Astrocyte of the cerebellum (primary cell): ENCODE measurements at regions not wholly inside any gene's neighbourhood (a gene's known extent, or its start where the extent isn't known, plus 50 kb on each side); places are given as distances from the start of the nearest gene placed in this dataset.

ENCODE experiments used
- DNase-seq: peaks from one replicate; pipeline ENCODE4 v3.0.0-alpha.2; 2011; ENCODE audit warnings: low read depth
- H3K4me3 ChIP-seq: 2 replicates; pipeline ENCODE4 v1.5.1; 2011; ENCODE audit warnings: mild to moderate bottlenecking, low read depth, low read length, moderate library complexity
- CTCF ChIP-seq: IDR thresholded peaks from 2 replicates; pipeline ENCODE4 v1.5.1; 2012; ENCODE audit warnings: low read length, low read depth, moderate library complexity, mild to moderate bottlenecking; ENCODE audit errors: missing control alignments
- in situ Hi-C: cut with HindIII; loops from 2 replicates; pipeline ENCODE4 v1.10.0; 2017; ENCODE audit warnings: low sequenced_read_pairs

GRCh38 chr10:28967031-28967430 is 289.7 kb downstream of the BAMBI start:
- no peak overlapping the region for H3K4me3 ChIP-seq
- in situ Hi-C loops: no loop called here
- no peak for TF ChIP-seq CTCF
- no peak for DNase-seq

DNA sequence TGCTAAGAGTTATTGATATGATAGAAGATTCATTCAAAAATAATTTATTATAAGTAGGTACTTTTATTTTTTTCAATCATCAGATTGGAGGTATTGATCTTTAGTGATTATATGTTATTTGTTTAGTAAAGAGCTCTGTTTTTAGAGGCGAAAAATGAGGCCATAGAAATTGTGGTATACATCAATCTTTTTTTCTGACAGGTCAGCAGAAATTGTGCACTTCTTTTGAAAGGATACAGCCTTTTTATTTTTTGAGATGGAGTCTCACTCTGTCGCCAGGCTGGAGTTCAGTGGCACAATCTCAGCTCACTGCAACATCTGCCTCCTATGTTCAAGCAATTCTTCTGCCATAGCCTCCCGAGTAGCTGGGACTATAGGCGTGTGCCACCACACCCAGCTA is 292.1 kb downstream of the BAMBI start:
- in situ Hi-C loops: no loop called here
- no peak for DNase-seq
- no peak overlapping the region for H3K4me3 ChIP-seq
- no peak for TF ChIP-seq CTCF

DNA sequence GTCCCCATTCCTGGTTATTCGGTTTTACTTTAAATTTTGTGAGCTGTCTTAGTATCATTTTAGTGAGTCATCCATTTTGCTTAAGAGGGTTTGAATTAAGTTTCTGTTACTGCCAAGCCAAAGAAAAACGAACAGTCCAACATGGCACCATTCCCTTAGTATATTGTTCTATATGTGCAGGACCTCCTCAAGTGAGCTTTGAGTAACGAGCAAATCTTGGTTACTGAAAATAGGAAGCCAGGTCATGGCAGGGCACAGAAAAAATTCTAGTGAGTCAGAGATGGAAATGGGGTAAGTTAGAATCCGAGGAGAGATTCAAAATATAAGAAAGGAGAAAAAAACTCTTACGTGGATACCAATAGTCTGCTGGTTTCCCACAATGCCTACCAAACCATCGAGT is 292.9 kb downstream of the BAMBI start:
- TF ChIP-seq CTCF: no peak
- H3K4me3 ChIP-seq: no peak overlapping the region
- peak; percentile 32 for DNase-seq
- in situ Hi-C loops: no loop called here

GRCh38 chr10:28971255-28971654 is 293.9 kb downstream of the BAMBI start:
- no peak overlapping the region for H3K4me3 ChIP-seq
- DNase-seq: no peak
- in situ Hi-C loops: no loop called here
- no peak for TF ChIP-seq CTCF

- no peak for DNase-seq
- TF ChIP-seq CTCF: no peak
- H3K4me3 ChIP-seq: no peak overlapping the region
- in situ Hi-C loops: no loop called here
These were observed 294.4 kb downstream of the BAMBI start for GRCh38 chr10:28971764-28972163.

DNA sequence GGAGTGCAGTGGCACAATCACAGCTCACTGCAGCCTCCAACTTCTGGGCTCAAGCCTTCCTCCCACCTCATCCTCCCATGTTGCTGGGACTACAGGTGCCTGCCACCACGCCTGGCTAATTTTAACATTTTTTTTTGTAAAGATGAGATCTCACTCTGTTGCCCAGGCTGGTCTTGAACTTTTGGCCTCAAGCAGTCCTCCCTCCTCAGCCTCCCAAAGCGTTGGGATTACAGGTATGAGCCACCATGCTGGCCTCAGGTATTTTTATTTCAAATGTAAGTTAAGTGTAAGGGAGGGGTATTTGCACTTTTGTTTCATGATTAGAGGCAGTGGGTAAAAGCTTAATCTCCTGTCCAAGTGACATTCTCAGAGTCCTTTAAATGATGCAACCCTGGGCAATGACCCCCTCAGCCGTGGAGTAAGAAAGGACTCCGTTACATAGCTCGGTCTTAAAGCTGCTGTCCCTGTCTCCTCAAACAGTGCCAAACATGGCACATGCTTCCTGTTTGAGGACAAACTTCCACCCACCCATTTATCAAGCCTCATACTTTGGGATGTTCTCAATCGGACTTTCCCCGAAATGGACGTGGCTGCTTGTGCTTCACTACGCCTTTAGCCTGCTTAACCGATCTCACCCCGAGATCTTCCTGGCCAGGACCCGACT is 296.1 kb downstream of the BAMBI start:
- in situ Hi-C loops: no loop called here
- DNase-seq: no peak
- TF ChIP-seq CTCF: no peak
- H3K4me3 ChIP-seq: no peak overlapping the region

DNA sequence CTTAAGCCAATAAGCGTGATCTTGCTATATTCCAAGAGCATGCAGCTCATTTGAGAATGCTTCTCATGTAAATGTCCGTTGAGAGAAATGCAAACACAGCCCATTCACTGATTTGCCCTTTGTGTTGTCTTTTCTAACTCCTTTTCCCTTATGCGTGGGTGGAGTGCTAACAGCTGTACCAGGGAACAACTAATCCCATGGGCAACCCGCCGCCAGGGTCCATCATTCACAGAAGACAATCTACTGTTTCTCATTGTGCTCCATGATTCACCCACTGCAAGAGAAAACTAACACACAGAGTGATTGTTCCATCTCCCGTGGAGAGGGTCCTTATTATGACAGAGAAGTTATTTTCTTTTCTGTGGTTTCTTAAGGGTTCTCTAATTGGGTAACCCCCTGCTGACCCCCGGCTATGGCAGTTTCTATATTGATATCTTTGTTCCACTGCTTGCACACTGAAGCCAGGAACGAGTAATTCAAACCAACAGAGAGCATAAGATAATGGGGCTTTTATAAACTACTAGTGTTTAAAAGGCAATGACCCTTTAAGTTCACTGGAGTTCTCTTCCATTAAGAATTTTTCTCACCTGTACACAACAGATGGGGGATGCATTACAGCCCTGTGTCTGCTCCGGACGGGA is 298.7 kb downstream of the BAMBI start:
- TF ChIP-seq CTCF: no peak
- DNase-seq: peak; percentile 60
- no peak overlapping the region for H3K4me3 ChIP-seq
- in situ Hi-C loops: no loop called here
